ENCODE measurements at regions not wholly inside any gene's neighbourhood (a gene's known extent, or its start where the extent isn't known, plus 50 kb on each side); places are given as distances from the start of the nearest gene placed in this dataset.
"Not testable (repeated sequence)": the region's sequence is repeated elsewhere in the genome, so short reads cannot be mapped to it uniquely, and the experiment has no call there.

DNA sequence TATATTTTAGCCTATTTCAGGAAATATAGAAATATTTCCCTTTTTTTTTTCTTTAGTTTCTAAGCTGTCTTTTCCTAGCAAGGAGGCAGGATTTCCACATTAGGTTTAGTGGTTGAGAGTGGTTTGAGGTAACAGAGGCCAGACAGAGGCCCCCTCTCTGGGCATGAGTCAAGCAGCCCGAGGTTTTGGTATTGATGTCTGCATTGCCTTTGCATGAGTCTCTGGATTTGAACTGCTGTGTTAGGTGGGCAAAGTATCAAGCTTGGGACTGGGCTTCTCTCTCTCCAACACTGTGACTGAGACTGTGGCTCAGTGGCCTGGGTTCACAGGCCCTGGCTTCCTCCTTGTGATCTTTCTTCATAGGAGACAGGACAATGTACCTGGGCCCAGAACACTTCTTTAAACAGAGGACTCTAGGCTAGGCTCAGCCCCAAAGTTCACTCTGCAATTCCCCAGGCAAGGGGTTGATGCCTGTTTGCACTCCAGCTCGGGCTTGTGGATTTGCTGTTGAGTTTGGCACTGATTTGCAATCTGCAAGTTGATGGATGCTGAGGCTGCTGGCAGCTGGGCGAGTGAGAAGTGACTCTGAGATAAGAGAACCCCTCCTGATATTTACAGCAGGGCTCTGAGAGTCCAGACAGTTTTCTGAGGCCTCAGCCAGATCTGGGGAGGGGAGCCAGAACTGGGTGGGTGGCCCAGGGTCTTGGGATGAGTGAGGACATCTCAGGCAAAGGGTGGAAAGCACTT, 271.2 kb downstream of the EN1 start:
- no peak for DNase-seq (ENCODE audit: low spot score)
- WGBS = 59% methylated on average over 3 of the region's 3 CpGs
- no peak overlapping the region for H3K4me3 ChIP-seq (ENCODE audit: low read depth in 1 of 3, low read length in 3 of 3)
- H3K9ac ChIP-seq (ENCODE audit: low read depth in 1 of 2, low read length in 2 of 2) = no peak overlapping the region
- H3K27ac ChIP-seq (ENCODE audit: low read depth in 1 of 2, low read length in 2 of 2) = no peak overlapping the region
- TF ChIP-seq FOXA1 (IDR thresholded peaks at IDR 0.05) (no peak), FOXA2 (IDR thresholded peaks at IDR 0.05) (no peak), SP1 (IDR thresholded peaks at IDR 0.05) (no peak), HNF4A (conservative IDR thresholded peaks at IDR 0.05) (no peak), HNF4G (IDR thresholded peaks at IDR 0.05) (no peak), JUND (IDR thresholded peaks at IDR 0.05) (no peak), TAF1 (conservative IDR thresholded peaks at IDR 0.05) (no peak)
- TF ChIP-seq, protein P1, sequence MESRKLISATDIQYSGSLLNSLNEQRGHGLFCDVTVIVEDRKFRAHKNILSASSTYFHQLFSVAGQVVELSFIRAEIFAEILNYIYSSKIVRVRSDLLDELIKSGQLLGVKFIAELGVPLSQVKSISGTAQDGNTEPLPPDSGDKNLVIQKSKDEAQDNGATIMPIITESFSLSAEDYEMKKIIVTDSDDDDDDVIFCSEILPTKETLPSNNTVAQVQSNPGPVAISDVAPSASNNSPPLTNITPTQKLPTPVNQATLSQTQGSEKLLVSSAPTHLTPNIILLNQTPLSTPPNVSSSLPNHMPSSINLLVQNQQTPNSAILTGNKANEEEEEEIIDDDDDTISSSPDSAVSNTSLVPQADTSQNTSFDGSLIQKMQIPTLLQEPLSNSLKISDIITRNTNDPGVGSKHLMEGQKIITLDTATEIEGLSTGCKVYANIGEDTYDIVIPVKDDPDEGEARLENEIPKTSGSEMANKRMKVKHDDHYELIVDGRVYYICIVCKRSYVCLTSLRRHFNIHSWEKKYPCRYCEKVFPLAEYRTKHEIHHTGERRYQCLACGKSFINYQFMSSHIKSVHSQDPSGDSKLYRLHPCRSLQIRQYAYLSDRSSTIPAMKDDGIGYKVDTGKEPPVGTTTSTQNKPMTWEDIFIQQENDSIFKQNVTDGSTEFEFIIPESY (IDR thresholded peaks at IDR 0.05) = no peak
- TF ChIP-seq, protein P2, sequence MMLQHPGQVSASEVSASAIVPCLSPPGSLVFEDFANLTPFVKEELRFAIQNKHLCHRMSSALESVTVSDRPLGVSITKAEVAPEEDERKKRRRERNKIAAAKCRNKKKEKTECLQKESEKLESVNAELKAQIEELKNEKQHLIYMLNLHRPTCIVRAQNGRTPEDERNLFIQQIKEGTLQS (IDR thresholded peaks at IDR 0.05) = no peak
- H3K4me1 ChIP-seq (ENCODE audit: control insufficient read depth in 4 of 4, insufficient read depth in 4 of 4, low read length in 3 of 4) = no peaks in the 10 kb centered on the region
- peaks cover 0 to 3% (median 0%) of the 10 kb centered on the region in 4 donors for H3K27me3 ChIP-seq (ENCODE audit: control insufficient read depth in 4 of 4, insufficient read depth in 4 of 4, low read length in 3 of 4)
- no peaks in the 10 kb centered on the region for H3K36me3 ChIP-seq (ENCODE audit: control insufficient read depth in 4 of 4, insufficient read depth in 3 of 4, low read depth in 1 of 4, low read length in 3 of 4)
- H3K9me3 ChIP-seq (ENCODE audit: control insufficient read depth in 4 of 4, low read length in 3 of 4) = peaks cover 0 to 2% (median 0%) of the 10 kb centered on the region in 4 donors

DNA sequence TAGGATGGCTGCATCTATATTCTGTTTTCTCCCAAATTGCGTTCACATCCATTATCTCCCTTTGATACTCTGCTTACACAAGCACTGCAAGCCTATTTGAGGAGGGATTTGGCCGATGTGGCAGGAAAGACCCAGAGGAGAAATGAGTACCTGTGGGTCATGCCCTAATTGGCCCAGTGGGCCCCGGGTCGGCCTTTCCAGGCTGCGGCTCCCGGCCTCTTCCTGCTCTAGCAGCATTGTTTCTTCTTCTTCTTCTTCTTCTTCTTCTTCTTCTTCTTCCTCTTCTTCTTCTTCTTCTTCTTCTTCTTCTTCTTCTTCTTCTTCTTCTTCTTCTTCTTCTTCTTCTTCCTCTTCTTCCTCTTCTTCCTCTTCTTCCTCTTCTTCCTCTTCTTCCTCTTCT, 275.1 kb downstream of the EN1 start:
- H3K9ac ChIP-seq (ENCODE audit: low read depth in 1 of 2, low read length in 2 of 2); DNase-seq (ENCODE audit: low spot score); H3K4me1 ChIP-seq (ENCODE audit: control insufficient read depth in 4 of 4, insufficient read depth in 4 of 4, low read length in 3 of 4); H3K27ac ChIP-seq (ENCODE audit: low read depth in 1 of 2, low read length in 2 of 2); H3K36me3 ChIP-seq (ENCODE audit: control insufficient read depth in 4 of 4, insufficient read depth in 3 of 4, low read depth in 1 of 4, low read length in 3 of 4); H3K4me3 ChIP-seq (ENCODE audit: low read depth in 1 of 3, low read length in 3 of 3); H3K27me3 ChIP-seq (ENCODE audit: control insufficient read depth in 4 of 4, insufficient read depth in 4 of 4, low read length in 3 of 4); H3K9me3 ChIP-seq (ENCODE audit: control insufficient read depth in 4 of 4, low read length in 3 of 4): not testable (repeated sequence)
- 88% methylated on average over 6 of the region's 6 CpGs for WGBS

DNA sequence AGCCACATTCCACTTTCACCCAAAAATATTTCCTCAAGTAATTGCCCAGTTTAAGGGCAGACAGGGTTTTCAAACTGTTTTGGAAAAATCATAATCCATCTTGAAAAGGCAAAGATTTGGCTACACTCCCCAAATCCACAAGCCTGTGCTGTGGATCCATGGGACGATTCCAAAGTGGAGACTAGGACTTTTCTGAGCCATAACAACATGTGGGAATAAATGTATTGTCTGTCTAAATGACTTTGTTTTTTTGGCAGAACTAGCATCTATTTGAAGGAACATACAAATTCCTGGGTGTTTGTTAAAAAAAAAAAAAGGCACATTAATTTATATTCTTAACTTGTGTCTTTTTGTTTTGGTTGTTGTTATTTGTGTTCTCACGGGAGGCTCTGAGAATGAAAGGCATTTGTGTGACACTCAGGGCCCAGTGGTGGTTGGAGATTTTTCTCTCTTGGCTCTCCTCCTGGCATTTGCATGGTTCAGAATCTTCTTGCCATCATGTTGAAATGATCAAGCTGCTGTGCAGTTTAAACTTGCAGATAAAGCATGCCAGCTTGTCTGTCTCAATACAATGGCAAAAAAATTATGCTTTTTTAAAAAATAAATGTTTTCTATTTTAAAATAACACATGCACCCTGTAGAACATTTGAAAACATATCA, 277.4 kb downstream of the EN1 start:
- WGBS = 74% methylated on average over 2 of the region's 2 CpGs
- Histone ChIP-seq H3K9me3 (ENCODE audit: control insufficient read depth in 4 of 4, low read length in 3 of 4) (no peaks in the 10 kb centered on the region), H3K9ac (ENCODE audit: low read depth in 1 of 2, low read length in 2 of 2) (no peak overlapping the region), H3K36me3 (ENCODE audit: control insufficient read depth in 4 of 4, insufficient read depth in 3 of 4, low read depth in 1 of 4, low read length in 3 of 4) (no peaks in the 10 kb centered on the region), H3K4me3 (ENCODE audit: low read depth in 1 of 3, low read length in 3 of 3) (no peak overlapping the region), H3K4me1 (ENCODE audit: control insufficient read depth in 4 of 4, insufficient read depth in 4 of 4, low read length in 3 of 4) (no peaks in the 10 kb centered on the region), H3K27ac (ENCODE audit: low read depth in 1 of 2, low read length in 2 of 2) (no peak overlapping the region), H3K27me3 (ENCODE audit: control insufficient read depth in 4 of 4, insufficient read depth in 4 of 4, low read length in 3 of 4) (no peaks in the 10 kb centered on the region)
- TF ChIP-seq, protein P3, sequence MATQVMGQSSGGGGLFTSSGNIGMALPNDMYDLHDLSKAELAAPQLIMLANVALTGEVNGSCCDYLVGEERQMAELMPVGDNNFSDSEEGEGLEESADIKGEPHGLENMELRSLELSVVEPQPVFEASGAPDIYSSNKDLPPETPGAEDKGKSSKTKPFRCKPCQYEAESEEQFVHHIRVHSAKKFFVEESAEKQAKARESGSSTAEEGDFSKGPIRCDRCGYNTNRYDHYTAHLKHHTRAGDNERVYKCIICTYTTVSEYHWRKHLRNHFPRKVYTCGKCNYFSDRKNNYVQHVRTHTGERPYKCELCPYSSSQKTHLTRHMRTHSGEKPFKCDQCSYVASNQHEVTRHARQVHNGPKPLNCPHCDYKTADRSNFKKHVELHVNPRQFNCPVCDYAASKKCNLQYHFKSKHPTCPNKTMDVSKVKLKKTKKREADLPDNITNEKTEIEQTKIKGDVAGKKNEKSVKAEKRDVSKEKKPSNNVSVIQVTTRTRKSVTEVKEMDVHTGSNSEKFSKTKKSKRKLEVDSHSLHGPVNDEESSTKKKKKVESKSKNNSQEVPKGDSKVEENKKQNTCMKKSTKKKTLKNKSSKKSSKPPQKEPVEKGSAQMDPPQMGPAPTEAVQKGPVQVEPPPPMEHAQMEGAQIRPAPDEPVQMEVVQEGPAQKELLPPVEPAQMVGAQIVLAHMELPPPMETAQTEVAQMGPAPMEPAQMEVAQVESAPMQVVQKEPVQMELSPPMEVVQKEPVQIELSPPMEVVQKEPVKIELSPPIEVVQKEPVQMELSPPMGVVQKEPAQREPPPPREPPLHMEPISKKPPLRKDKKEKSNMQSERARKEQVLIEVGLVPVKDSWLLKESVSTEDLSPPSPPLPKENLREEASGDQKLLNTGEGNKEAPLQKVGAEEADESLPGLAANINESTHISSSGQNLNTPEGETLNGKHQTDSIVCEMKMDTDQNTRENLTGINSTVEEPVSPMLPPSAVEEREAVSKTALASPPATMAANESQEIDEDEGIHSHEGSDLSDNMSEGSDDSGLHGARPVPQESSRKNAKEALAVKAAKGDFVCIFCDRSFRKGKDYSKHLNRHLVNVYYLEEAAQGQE (IDR thresholded peaks at IDR 0.05) = no peak
- DNase-seq (ENCODE audit: low spot score) = no peak

Measured in liver (tissue), 7 donors.